ENCODE measurements at regions not wholly inside any gene's neighbourhood (a gene's known extent, or its start where the extent isn't known, plus 50 kb on each side); places are given as distances from the start of the nearest gene placed in this dataset.

GRCh38 chr4:23238848-23239247, 546.1 kb downstream of the GBA3 start:
- DNase-seq, result no peak

GRCh38 chr4:23237771-23238170, 545.0 kb downstream of the GBA3 start:
- peak; percentile 2 for DNase-seq

- DNase-seq, result no peak
These were observed 543.1 kb downstream of the GBA3 start for GRCh38 chr4:23235628-23236390.

GRCh38 chr4:23234716-23235115, 542.0 kb downstream of the GBA3 start:
- DNase-seq, result no peak

- DNase-seq, result no peak
These were observed 541.3 kb downstream of the GBA3 start for GRCh38 chr4:23234018-23234417.

GRCh38 chr4:23233596-23233995, 540.9 kb downstream of the GBA3 start:
- DNase-seq, result no peak

GRCh38 chr4:23232987-23233386, 540.2 kb downstream of the GBA3 start:
- DNase-seq, result no peak

GRCh38 chr4:23225564-23225963, 532.8 kb downstream of the GBA3 start:
- DNase-seq, result no peak

- DNase-seq, result no peak
These were observed 532.1 kb downstream of the GBA3 start for GRCh38 chr4:23224684-23225420.

GRCh38 chr4:23220911-23221310, 528.2 kb downstream of the GBA3 start:
- no peak for DNase-seq

- peak; percentile 40 for DNase-seq
These were observed 527.2 kb downstream of the GBA3 start for GRCh38 chr4:23219779-23220408.

- no peak for DNase-seq
These were observed 520.5 kb downstream of the GBA3 start for GRCh38 chr4:23213198-23213597.

- DNase-seq, result no peak
These were observed 519.8 kb downstream of the GBA3 start for GRCh38 chr4:23212558-23212957.

- no peak for DNase-seq
These were observed 514.3 kb downstream of the GBA3 start for GRCh38 chr4:23207059-23207458.

- DNase-seq, result no peak
These were observed 510.0 kb downstream of the GBA3 start for GRCh38 chr4:23202712-23203247.

- no peak for DNase-seq
These were observed 502.0 kb downstream of the GBA3 start for GRCh38 chr4:23194751-23195150.

GRCh38 chr4:23174179-23174578, 481.4 kb downstream of the GBA3 start:
- DNase-seq, result no peak

- DNase-seq, result no peak
These were observed 479.2 kb downstream of the GBA3 start for GRCh38 chr4:23171976-23172375.

- DNase-seq, result no peak
These were observed 477.0 kb downstream of the GBA3 start for GRCh38 chr4:23169608-23170311.

- DNase-seq, result no peak
These were observed 474.2 kb downstream of the GBA3 start for GRCh38 chr4:23166919-23167318.

- DNase-seq, result no peak
These were observed 473.7 kb downstream of the GBA3 start for GRCh38 chr4:23166407-23166806.

GRCh38 chr4:23165669-23166068, 472.9 kb downstream of the GBA3 start:
- no peak for DNase-seq
